ENCODE measurements at regions not wholly inside any gene's neighbourhood (a gene's known extent, or its start where the extent isn't known, plus 50 kb on each side); places are given as distances from the start of the nearest gene placed in this dataset.

DNA sequence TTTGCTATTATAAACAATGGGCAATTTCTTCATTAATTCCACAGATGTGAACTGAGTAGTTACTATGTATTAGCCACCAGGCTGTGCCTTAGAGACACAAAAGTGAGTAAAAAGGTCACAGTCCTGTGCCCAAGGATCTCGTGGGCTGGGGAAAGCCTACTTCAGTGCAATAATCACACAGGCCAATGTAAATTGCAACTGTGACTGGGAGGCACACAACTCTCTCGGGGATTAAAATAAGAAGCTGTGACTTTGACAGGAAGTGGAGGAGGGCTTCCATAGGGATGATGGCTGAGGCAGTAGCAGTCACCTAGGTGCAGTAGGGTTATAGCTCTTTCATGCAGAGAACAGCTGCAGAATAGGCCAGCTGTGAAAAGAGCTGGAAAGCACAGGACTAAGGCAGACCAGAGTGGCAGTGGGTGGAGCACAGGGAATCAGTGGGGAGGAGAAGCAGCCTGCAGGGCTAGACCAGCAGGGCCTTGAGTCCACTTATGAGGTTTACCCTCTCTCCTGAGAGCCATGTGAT, 121.9 kb downstream of the MAB21L3 start:
- DNase-seq, result no peak

DNA sequence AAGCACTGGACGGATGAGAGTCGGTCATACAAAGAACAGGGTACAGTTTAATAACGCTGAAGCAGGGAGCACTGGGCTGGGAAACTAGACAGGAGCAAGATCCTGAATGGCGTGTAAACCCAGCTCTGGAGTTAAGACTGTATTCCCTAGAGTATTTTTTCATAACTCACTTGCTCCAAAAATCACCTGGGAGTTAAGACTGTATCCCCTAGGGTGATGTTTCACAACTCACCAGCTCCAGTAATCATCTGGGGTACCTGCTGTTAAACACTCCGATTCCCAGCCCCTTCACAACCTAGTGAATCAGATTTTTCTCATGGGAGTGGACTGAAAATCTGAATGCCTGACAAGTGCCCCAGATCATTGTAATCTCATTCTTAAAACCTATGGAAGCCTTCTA, 123.2 kb downstream of the MAB21L3 start:
- DNase-seq, result no peak

DNA sequence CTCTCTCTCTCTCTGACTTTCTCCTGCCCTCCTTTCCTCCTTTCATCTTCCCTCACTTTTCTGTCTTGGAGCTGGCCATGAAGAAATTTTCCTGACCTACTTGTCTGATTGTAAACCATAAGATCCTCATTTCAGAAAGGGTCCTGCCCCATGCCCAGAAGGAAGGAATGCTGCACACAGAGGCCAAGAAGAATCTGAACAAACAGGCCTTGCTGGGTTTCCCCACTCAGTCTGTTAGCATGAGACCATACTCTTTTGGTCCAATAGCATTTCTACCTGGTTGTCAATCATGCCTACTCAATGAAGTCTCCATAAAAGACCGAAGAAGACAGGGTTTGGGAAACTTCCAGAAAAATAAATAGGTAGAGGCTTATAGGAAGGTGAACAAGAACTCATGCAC, 128.7 kb downstream of the MAB21L3 start:
- DNase-seq, result no peak

DNA sequence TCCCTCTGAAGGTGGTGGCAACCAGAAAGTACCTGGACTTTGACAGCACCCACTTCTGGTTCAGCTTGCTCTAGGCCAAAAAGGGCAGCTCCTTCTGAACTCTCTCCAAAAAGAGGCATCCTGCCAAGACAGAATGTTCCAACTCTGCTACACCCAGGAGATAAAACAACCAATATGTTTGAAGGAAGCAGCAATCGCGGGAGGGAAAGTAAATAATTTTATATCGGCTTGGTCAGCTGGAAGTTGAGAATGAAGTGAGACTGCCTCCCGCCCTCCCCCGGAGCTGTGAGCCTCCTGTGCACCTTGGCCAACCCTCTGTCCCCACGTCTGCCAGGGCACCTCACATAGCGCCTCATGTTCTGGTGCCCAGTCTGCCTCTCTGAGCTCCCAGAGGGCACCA, 130.3 kb upstream of the ATP1A1 start:
- no peak for DNase-seq

DNA sequence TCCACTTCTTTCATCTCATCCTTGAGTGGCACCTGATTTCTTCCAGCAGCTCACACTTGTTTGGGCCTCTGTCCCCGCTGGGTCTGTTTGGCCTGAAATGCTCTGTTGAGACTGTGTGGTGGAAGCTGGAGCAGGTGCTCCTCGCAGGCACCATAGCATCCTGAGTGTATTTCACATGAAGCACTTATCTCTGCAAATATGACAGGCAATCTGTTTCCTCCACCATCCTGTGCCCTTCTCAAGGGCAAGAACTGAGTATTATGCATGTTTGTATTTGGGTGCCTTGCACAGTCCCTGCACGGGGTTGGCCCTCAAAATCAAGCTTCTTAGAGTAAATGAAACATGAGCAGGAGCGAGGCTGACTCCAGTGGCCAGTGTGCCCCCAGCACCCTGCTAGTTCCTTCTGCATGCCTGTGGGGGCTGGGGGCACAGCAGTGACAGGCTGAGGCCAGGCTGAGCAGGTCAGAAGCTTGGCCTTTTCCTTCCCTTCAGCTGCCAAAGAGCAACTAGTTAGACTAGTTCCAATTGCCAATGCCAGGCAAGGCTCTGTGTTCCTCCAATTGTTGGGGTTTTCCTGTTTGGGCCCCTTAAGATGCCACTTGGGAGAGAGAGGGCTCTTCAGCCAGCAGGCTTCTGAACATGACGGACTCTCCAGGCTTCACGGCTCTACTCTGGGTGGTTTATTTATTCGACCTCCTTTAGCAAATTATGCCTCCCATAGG, 129.6 kb upstream of the ATP1A1 start:
- no peak for DNase-seq

DNA sequence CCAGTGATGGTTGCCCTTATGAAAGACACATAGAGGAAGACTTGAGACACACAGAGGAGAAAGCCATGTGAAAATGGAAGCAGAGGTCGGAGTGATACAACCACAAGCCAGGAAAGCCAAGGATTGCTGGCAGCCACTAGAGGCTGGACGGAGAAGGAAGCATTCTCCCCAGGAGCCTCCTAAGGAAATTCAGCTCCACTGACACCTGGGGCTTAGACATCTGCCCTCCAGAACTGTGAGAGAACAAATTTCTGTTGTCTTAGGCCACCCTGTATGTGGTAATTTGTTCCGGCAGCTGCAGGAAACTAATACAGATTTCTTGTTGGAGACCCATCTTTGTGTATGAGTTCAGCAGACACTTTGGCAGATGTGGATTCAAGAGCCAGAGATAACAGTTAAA, 126.9 kb upstream of the ATP1A1 start:
- DNase-seq, result no peak

DNA sequence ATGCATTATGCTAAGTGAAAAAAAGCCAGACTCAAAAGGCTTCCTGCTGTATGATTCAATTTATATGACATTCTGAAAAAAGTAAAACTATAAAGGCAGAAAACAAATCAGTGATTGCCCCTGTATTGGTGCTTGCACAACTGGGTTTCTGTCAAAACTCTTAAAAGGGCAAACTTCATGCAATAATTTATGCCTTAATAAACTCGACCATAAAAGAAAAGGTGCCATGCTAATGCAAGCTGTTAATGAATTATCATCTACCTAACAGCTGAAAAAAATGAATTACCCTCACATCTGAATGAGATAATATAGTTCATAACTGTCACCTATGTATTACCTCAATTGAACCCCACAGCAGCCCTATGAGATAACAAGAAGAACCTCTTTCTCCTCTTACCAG, 120.8 kb upstream of the ATP1A1 start:
- no peak for DNase-seq

DNA sequence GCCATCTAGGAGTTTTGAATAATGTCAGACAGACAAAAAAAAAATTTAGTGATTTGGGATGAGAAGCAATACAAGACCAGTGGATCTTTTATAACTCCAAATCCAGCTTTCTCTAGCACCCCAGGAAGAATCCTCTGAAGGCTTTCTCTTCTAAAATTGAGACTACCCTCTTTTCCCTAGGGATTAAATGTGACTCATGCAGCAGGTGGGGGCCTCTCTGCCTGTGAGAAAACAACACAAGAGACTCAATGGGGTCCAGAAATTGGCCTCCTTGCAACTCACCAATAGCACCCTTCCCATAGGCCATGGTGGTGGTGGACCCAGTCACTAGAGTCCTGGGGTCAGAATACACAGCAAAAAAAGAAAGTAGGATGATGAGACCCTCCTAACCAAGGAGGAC, 120.3 kb upstream of the ATP1A1 start:
- DNase-seq, result no peak

DNA sequence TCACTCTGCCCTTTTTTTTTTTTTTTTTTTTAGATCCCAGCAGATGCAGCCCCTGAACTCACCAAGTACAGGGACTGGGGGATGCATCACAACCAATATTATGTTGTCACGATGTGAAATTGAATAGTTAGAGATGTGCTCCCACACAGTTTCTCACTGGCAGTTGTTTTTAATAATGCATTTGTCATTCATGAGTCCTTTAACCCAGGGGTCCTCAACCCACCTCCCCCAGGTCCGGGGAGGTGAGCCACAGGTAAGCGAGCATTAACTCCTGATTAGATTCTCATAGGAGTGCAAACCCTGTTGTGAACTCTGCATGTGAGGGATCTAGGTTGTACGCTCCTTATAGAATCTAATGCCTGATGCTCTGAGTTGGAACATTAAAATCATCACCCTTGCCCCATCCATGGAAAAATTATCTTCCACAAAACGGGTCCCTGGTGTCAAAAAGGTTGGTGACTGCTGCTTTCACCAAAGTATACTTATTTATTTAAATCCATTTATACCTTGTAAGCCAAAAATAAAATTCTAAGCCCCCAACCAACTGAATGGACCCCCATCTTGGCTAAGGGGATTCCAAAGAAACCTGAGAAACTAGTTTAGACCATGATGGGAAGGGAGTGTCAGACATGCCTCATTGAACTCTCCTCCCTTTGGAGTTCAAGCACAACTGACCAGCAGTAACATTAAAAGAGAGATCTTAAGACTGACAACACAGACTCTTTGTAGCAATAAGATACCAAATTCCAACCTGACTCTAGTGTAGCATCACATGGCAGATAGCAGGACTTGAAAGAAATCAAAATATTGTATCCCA, 119.3 kb upstream of the ATP1A1 start:
- no peak for DNase-seq

DNA sequence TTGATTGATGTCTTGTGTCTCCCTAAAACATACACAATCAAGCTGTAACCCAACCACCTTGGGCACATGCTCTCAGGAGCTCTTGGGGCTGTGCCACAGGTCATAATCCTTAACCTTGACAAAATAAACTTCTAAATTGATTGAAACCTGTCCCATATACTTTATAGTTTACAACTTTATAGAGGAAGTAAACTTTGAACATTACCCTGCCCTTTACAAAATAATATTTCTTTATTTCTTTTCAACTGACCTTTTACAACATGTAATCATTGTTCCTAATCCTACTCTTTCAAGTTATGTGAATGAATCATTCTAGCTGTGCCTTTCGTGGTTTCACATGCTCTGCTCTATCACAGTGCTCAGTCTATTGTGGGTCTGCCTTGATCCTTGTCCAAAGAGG, 118.3 kb upstream of the ATP1A1 start:
- no peak for DNase-seq

DNA sequence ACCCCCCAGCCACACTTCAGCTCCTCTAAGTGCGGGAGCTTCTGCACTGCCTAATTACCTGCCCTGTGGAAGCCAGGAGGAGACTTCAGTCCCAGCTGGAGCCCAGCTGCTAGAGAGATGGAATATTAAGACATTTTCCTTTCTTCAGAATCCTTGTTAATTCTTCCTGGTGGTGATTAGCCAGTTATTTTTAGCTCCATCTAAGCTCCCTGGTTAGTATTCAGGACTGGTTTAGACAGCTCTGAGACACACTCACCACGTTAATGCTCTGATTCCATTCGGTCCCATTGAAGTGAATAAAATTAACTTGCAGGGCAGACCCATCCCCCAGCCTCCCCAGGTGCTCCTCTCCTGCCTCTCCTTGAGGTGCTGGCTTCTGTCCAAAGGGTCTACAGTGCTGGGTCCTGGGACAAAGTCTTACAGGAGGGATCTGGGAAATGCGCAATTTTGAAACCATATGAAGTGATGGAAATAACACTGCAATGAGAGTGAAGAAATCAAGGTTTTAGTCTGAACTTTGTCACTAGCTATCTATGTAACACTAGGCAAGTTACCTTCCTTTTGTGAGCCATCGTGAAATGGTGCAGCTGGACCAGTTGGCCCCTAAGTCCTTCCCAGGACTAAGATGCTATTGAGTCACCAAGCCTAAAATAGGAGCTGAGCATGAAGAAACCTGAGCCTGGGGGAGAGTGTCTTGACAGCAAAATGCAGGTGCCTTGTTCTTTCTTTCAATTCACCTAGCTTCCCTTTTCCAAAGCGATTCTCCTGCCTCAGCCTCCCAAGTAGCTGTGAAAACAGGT, 117.4 kb upstream of the ATP1A1 start:
- no peak for DNase-seq

DNA sequence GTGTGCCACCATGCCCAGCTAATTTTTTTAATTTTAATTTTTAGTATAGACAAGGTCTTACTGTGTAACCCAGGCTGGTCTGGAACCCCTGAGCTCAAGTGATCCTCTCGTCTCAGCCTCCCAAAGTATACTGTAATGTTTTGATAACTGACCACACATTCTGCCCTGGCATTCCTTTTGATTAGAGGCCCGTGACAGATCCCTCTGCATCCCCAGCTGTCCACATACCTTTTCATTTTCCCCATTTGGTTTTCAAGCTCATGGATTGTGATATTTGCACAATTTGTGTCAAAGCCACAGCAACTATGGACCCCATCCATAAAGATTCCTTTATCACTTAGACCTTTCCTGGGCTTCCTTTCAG, 116.8 kb upstream of the ATP1A1 start:
- DNase-seq, result no peak

DNA sequence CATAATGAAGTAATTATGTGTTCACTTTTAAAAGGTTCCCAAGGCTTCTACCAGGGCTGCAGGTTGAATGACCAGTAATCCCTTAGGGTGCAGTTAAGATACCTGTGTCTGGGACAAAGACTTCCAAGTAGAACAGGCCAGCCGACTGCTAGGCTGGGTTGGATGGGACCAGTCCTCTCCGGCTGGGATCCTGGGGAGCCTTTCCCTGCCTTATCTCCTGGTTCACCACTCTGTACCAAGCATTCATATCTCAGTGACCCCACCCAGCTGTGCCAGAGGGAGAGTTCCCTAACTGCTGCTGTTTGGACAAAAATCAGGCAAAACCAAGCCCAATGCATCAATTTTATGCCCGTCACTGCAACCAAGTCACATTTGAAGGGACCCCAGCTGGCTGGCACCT, 116.2 kb upstream of the ATP1A1 start:
- no peak for DNase-seq

DNA sequence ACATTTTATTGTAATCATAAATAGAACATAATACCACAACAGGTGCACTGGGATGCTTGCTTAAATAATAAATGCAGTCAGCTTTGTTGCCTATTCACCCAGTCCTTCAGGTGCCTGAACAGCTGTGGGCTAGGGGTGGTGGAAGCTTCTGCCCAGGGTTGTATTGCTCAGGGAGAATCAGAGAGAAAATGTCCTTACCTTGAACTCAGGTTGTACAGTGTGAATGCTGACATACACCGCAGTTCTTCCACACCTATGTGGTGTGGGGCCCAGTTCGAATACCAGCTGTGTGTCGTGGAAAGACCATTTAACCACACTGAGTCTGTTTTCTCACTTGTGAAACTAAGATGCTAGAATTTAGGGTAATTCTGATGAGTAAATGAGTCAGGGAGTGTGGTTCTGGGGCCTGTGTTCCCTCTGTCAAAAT, 115.7 kb upstream of the ATP1A1 start:
- DNase-seq, result no peak

DNA sequence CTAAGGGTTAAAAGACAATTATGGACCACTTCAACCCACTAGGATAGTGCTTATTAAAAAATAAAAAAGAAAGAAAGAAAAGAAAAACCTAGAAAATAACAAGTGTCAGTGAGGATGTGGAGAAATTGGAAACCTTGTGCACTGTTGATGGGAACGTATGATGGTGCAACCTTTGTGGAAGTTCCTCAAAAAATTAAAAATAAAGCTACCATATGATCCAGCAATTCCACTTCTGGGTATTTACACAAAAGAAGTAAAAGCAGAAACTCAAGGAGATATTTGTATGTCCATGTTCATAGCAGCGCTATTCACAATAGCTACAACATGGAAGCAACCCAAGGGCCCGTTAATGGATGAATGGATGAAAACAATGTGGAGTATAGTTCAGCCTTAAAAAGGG, 115.2 kb upstream of the ATP1A1 start:
- no peak for DNase-seq

DNA sequence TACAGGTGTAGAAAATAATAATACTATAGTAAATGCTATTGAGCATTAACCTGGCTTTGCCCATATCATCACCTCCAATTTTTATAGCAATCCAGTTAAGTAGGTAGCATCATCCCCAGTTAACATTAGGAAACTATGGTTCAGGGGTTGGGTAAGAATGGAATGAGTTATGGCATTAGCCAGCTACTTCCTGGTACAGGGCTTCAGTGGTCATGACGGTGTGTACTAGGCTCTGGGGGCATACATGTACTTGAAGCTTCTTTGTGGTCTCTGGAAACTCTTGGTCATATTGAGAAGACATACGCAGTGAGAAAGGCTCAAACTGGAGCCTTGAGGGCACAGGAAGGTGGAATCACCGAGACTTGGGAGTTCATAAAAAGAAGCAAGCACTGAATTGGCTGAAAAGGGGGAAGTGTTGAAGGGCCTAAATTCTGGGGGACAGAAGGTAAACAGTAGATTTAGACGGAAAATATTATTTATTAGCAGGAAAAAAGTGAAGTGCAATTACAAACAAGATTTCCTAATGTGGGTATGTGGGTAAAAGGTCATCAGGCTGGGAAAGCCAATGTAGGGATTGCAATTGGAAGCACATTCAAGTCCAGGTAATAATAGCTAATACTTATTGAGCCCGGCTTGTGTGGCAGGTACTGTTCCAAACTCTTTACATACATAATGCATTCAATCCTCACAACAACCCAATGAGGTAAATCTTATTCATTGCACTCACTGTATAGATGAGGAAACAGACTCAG, 114.2 kb upstream of the ATP1A1 start:
- DNase-seq, result no peak

DNA sequence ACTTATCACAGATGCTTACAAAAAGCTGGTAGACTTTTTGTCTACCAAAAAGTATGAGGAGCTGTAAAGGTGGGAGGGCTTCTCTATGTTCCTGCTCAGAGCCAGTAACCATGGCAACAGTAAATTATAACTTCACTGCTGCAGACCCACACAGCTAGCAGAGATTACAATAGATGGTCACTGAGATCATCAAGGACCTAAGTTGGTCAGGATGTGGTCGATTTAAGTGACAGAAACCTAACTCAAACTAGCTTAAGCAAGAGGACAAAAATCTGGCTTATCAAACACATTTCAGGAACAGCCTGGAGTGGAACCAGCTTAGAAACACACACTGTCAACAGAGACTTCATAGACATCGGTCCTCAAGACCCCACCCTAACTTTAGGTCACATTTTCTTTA, 113.4 kb upstream of the ATP1A1 start:
- no peak for DNase-seq

DNA sequence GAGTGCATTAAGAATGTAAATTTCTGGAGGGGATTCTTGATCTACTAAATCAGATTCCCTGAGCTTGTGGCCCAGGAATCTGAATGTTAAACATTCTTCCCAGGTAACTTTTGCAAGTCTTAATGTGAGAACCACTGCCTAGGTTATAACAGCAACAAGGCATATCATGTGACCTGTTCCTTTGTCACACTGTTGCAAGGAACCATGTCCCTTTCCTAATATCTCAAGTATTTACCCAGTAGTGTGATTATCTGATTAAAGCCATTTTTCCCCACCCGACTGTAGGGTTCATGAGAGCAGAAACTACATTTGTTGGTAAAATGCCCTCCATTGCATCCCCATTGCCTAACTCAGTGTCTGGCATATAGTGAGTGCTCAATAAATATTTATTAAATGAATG, 112.9 kb upstream of the ATP1A1 start:
- no peak for DNase-seq

DNA sequence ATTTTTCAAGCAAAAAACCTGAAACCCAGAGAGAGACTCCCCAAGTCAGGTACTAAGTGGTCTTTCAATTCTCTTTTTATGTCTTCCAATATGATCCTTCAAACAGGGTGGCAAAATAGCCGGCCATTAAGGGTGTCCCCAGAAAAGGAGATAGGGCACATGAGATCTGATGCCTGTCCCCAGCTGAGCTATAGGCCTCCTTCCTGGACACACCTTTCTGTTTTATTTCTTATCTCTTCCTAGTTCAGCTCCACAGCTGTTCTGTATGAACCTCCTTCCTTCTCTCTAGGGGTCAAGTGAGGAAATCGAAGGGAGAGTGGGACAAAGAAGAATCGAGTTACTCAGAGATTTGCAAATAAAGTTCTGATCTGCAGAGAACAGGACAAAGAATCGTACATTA, 112.4 kb upstream of the ATP1A1 start:
- no peak for DNase-seq

DNA sequence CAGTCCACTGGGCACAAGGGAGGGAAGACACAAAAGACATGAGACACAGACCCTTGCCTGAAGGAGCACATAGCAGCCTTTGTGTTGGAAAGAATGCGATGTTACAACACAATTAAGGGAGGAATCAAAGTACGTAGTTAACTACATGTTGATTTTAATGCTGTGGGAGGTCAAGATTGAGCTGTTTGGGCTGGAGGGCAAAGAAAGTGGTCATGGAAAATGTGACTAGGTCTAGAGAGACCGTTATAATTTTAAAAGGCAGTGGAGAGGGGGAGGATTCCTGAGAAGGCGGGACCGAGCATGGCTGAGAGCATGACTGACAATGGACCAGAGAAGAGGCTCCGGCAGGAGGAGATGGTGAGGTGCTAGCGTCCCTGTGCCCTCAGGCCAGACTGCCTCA, 111.8 kb upstream of the ATP1A1 start:
- DNase-seq, result no peak

DNA sequence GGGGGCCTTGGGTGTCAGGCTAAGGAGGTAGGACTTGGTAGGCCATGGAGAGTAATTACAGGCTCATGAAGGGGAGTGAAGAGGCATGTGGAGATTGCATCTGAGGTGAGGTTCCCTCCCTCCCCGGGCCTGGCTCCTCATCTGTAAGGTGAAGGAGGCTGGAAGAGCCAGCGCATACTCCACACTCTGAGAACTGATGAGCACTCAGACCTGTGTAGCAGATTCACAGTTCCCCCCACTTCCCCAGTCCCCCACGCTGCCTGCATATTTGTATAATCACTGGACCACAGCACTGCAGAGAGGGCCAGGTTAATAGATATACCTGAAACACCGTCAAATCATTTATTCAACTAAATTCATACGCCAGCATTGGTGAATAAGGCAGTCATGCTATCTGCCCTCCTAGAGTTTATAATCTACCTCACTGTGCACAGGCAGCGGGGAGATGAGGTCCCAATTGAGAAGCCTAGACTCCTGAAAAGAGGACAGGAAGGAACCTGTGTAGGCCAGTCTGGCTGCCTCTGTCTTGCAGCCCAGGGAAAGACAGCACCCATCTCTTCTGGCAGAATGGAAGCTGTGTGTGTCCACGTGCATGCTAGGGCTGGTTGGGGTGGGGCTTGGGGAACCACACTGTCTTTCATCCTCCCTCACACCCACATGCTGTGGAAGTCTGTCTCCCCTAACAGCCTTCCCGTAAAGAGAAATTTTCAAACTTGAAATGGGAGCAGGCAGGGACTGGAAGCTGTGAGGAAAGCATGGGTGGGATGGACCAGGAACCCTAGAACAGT, 110.6 kb upstream of the ATP1A1 start:
- DNase-seq, result no peak

DNA sequence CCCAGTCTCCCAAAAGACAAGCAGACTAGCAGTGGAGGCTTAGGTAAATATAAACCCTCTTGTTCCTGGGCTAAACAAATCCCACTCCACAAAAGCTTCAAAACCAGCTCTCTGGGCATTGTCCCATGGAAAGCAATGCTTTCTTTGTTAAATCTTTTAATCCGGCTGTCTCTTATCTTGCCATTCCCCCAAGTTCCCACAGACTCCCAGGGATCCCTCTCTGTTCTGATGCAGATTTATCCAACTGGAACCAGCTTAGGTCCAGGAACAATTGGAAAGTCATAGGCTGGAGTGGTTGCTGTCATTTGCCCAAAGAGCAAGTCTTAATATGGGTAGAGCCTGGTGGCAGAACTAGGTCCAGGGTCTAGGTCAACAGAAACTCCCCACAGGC, 110.1 kb upstream of the ATP1A1 start:
- no peak for DNase-seq

Measured in GDM1 (cell line).